ENCODE measurements at regions not wholly inside any gene's neighbourhood (a gene's known extent, or its start where the extent isn't known, plus 50 kb on each side); places are given as distances from the start of the nearest gene placed in this dataset.
A peak's percentile ranks its signal among the peaks of the same experiment; 100 is the strongest.

DNA sequence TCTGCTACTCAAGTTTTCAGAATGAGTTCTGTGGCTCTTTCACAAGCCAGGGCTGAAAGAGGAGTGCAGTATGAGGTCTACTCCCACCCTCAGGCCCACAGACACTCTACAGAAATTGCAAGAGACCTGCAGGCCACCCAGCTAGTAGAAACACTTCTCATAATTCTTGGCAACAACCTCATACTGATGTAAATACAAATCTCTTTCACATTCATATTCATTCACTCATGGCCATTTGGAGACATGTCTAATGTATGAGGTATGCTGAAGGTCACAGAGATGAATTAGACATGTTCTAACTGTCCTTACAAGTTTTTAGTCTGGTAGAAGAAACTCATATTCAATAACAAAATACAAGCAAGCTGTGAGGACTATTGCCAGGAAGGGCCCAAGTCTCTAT lies 83.8 kb upstream of the KLHL29 start:
- H3K4me3 ChIP-seq (ENCODE audit: low read length), result no peak overlapping the region
- no peak for DNase-seq (ENCODE audit: low read depth)
- TF ChIP-seq, protein P1, sequence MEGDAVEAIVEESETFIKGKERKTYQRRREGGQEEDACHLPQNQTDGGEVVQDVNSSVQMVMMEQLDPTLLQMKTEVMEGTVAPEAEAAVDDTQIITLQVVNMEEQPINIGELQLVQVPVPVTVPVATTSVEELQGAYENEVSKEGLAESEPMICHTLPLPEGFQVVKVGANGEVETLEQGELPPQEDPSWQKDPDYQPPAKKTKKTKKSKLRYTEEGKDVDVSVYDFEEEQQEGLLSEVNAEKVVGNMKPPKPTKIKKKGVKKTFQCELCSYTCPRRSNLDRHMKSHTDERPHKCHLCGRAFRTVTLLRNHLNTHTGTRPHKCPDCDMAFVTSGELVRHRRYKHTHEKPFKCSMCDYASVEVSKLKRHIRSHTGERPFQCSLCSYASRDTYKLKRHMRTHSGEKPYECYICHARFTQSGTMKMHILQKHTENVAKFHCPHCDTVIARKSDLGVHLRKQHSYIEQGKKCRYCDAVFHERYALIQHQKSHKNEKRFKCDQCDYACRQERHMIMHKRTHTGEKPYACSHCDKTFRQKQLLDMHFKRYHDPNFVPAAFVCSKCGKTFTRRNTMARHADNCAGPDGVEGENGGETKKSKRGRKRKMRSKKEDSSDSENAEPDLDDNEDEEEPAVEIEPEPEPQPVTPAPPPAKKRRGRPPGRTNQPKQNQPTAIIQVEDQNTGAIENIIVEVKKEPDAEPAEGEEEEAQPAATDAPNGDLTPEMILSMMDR (conservative IDR thresholded peaks at IDR 0.05; ENCODE audit: low read depth, low read length), result no peak

DNA sequence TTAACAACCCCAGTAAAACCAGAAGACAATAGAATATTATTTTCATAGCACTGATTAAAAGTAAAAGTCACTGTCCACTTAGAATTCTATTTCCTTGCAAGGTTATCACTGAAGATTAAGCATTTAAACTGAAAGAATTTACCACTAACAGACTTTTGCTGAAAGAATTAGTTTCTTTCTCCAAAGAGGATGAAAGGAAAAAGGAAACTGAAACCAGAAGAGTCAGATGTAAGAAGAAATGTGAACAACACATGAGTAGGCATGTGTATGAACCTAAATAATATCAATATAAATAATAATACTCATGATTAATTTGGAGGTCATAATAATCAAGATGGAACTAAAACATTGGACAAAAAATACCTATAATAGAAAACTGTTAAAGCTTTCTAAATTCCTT lies 82.4 kb upstream of the KLHL29 start:
- no peak for DNase-seq (ENCODE audit: low read depth)
- TF ChIP-seq, protein P1 (conservative IDR thresholded peaks at IDR 0.05; ENCODE audit: low read depth, low read length), result no peak
- H3K4me3 ChIP-seq (ENCODE audit: low read length), result no peak overlapping the region

GRCh38 chr2:23306401-23306800 lies 78.6 kb upstream of the KLHL29 start:
- no peak for DNase-seq (ENCODE audit: low read depth)
- no peak overlapping the region for H3K4me3 ChIP-seq (ENCODE audit: low read length)
- TF ChIP-seq, protein P1 (conservative IDR thresholded peaks at IDR 0.05; ENCODE audit: low read depth, low read length), result no peak

- no peak overlapping the region for H3K4me3 ChIP-seq (ENCODE audit: low read length)
- TF ChIP-seq, protein P1 (conservative IDR thresholded peaks at IDR 0.05; ENCODE audit: low read depth, low read length), result no peak
- no peak for DNase-seq (ENCODE audit: low read depth)
These were observed 73.8 kb upstream of the KLHL29 start for GRCh38 chr2:23311186-23311585.

DNA sequence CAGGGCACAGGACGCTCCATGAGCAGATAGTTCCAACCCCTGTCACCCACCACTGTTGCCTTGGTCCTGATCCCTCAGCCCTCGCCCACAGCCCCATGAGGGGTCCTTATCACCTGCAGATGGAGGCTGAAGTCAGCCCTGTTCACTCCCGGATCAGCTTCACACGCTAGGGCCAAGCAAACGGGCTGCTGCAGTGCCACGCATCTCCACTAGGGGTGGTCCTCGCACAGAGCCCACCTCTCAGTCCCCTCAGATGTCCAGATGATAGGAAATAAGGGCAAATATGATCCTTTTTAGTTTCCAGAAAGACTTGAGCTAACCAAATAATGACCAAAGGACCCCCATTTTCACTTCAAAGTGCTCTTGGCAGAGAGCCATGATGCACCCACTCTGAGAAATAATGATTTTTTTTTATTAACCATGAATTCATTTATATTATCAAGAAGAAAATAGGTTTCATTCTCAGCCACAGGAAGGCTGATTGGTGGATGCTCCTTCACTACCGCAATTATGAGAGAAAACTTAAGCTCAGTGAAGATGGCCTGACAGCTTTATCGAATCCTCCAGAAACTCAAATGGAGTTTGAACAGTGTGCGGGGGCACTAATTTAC lies 71.9 kb upstream of the KLHL29 start:
- TF ChIP-seq, protein P1 (conservative IDR thresholded peaks at IDR 0.05; ENCODE audit: low read depth, low read length), result peak; percentile 94
- H3K4me3 ChIP-seq (ENCODE audit: low read length), result no peak overlapping the region
- DNase-seq (ENCODE audit: low read depth), result no peak

GRCh38 chr2:23314687-23315086 lies 70.3 kb upstream of the KLHL29 start:
- TF ChIP-seq, protein P1 (conservative IDR thresholded peaks at IDR 0.05; ENCODE audit: low read depth, low read length), result no peak
- DNase-seq (ENCODE audit: low read depth), result no peak
- no peak overlapping the region for H3K4me3 ChIP-seq (ENCODE audit: low read length)

DNA sequence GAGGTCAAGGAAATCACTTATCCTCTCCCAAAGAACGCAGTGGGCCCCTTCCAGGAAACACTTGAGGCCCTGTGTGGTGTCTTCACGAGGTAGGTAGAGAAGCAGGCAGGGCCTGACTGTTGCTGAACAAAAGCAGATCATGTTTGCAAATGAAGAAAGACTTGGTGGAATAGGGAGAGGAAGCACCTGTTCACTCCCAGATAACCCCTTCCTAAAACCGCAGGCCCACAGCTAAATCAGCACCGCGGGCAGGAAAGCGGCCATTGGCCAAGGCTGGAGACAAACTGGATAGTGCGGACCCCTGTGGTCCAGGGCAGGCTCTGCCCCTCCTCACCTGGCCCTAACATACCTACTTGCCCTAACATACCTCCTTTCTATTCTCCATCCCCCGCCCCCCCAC lies 64.9 kb upstream of the KLHL29 start:
- no peak overlapping the region for H3K4me3 ChIP-seq (ENCODE audit: low read length)
- DNase-seq (ENCODE audit: low read depth), result no peak
- TF ChIP-seq, protein P1 (conservative IDR thresholded peaks at IDR 0.05; ENCODE audit: low read depth, low read length), result no peak

Measured in retinal pigment epithelial cell (primary cell).